OCI-LY3 (cell line): ENCODE measurements at regions not wholly inside any gene's neighbourhood (a gene's known extent, or its start where the extent isn't known, plus 50 kb on each side); places are given as distances from the start of the nearest gene placed in this dataset.
"Not testable (repeated sequence)": the region's sequence is repeated elsewhere in the genome, so short reads cannot be mapped to it uniquely, and the experiment has no call there.

Experiments used
- EZH2phosphoT487 ChIP-seq: fragments of 200-600 bp; shearing (Covaris generic); IDR thresholded peaks from 2 replicates; pipeline ENCODE4 v1.6.1; 2018; ENCODE audit warnings: antibody characterized with exemption, mixed run types, low read depth
- TF ChIP-seq, protein P1 (sequence below): fragments of 200-600, 300-600 bp; sonication (generic); IDR thresholded peaks from 2 replicates; pipeline ENCODE4 v1.5.1; 2014; ENCODE audit warnings: antibody characterized with exemption, low read length, low read depth

- TF ChIP-seq, protein P1, sequence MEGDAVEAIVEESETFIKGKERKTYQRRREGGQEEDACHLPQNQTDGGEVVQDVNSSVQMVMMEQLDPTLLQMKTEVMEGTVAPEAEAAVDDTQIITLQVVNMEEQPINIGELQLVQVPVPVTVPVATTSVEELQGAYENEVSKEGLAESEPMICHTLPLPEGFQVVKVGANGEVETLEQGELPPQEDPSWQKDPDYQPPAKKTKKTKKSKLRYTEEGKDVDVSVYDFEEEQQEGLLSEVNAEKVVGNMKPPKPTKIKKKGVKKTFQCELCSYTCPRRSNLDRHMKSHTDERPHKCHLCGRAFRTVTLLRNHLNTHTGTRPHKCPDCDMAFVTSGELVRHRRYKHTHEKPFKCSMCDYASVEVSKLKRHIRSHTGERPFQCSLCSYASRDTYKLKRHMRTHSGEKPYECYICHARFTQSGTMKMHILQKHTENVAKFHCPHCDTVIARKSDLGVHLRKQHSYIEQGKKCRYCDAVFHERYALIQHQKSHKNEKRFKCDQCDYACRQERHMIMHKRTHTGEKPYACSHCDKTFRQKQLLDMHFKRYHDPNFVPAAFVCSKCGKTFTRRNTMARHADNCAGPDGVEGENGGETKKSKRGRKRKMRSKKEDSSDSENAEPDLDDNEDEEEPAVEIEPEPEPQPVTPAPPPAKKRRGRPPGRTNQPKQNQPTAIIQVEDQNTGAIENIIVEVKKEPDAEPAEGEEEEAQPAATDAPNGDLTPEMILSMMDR = not testable (repeated sequence)
- TF ChIP-seq EZH2phosphoT487 = not testable (repeated sequence)
Observed at GRCh38 chr14:97808541-97808940, 1011.4 kb downstream of the VRK1 start.
